Trophoblast cell (in vitro differentiated cells and primary cell): ENCODE measurements at regions not wholly inside any gene's neighbourhood (a gene's known extent, or its start where the extent isn't known, plus 50 kb on each side); places are given as distances from the start of the nearest gene placed in this dataset.

Experiments used
- DNase-seq, 2 donors: peaks; one replicate each; pipeline ENCODE4 v3.0.0-alpha.2; 2016
- H2AFZ ChIP-seq: 2 replicates; pipeline ENCODE4 v1.6.1; 2013; ENCODE audit warnings: low read length, moderate library complexity, mild to moderate bottlenecking; ENCODE audit not compliant: insufficient read depth, poor library complexity
- H2AK5ac ChIP-seq: 2 replicates; pipeline ENCODE4 v1.6.1; 2013; ENCODE audit warnings: mild to moderate bottlenecking, low read length
- H2BK120ac ChIP-seq: 2 replicates; pipeline ENCODE4 v1.6.1; 2013; ENCODE audit warnings: low read length, mild to moderate bottlenecking, moderate library complexity; ENCODE audit not compliant: insufficient read depth, poor library complexity
- H2BK12ac ChIP-seq: 2 replicates; pipeline ENCODE4 v1.6.1; 2013; ENCODE audit warnings: mild to moderate bottlenecking, low read length, moderate library complexity
- H2BK5ac ChIP-seq: 2 replicates; pipeline ENCODE4 v1.6.1; 2013; ENCODE audit warnings: low read length, low read depth, moderate library complexity, mild to moderate bottlenecking; ENCODE audit not compliant: poor library complexity
- H3K14ac ChIP-seq: 2 replicates; pipeline ENCODE4 v1.6.1; 2013; ENCODE audit warnings: mild to moderate bottlenecking, low read length
- H3K18ac ChIP-seq: 2 replicates; pipeline ENCODE4 v1.6.1; 2013; ENCODE audit warnings: mild to moderate bottlenecking, low read length
- H3K23ac ChIP-seq: 2 replicates; pipeline ENCODE4 v1.6.1; 2013; ENCODE audit warnings: low read length
- H3K27ac ChIP-seq: 2 replicates; pipeline ENCODE4 v1.5.1; 2013; ENCODE audit warnings: low read depth, mild to moderate bottlenecking, inconsistent platforms, low read length, moderate library complexity
- H3K27me3 ChIP-seq: 2 replicates; pipeline ENCODE4 v1.6.1; 2013; ENCODE audit warnings: inconsistent platforms, mild to moderate bottlenecking, low read length, moderate library complexity; ENCODE audit not compliant: insufficient read depth
- H3K36me3 ChIP-seq, 2 experiments: 1 replicate in 1 of 2; 2 replicates in 1 of 2; pipeline ENCODE4 v1.6.1; 2013; ENCODE audit warnings: low read length in 2 of 2, mild to moderate bottlenecking in 2 of 2, moderate library complexity in 1 of 2; ENCODE audit not compliant: insufficient read depth in 2 of 2, control insufficient read depth in 1 of 2
- H3K4ac ChIP-seq: 2 replicates; pipeline ENCODE4 v1.6.1; 2013; ENCODE audit warnings: low read depth, mild to moderate bottlenecking, low read length, moderate library complexity
- H3K4me1 ChIP-seq, 2 experiments: 1 replicate in 1 of 2; 2 replicates in 1 of 2; pipeline ENCODE4 v1.6.1; 2013; ENCODE audit warnings: low read length in 2 of 2, mild to moderate bottlenecking in 2 of 2, moderate library complexity in 1 of 2; ENCODE audit not compliant: insufficient read depth in 2 of 2, control insufficient read depth in 1 of 2
- H3K4me2 ChIP-seq: 2 replicates; pipeline ENCODE4 v1.6.1; 2013; ENCODE audit warnings: inconsistent platforms, mild to moderate bottlenecking, low read length, moderate library complexity
- H3K4me3 ChIP-seq: 2 replicates; pipeline ENCODE4 v1.5.1; 2013; ENCODE audit warnings: mild to moderate bottlenecking, low read depth, low read length, inconsistent platforms
- H3K79me1 ChIP-seq: one replicate; pipeline ENCODE4 v1.6.1; 2013; ENCODE audit warnings: low read length
- H3K79me2 ChIP-seq: 2 replicates; pipeline ENCODE4 v1.6.1; 2013; ENCODE audit warnings: low read length, mild to moderate bottlenecking; ENCODE audit not compliant: control insufficient read depth, insufficient read depth, poor library complexity
- H3K9ac ChIP-seq: 2 replicates; pipeline ENCODE4 v1.6.1; 2013; ENCODE audit warnings: mild to moderate bottlenecking, low read length
- H3K9me3 ChIP-seq: 2 replicates; pipeline ENCODE4 v1.6.1; 2013; ENCODE audit warnings: low read depth, mild to moderate bottlenecking, control low read depth, inconsistent platforms, low read length; ENCODE audit not compliant: insufficient read depth
- H4K12ac ChIP-seq: 2 replicates; pipeline ENCODE4 v1.6.1; 2013; ENCODE audit warnings: low read depth, mild to moderate bottlenecking, low read length, moderate library complexity
- H4K8ac ChIP-seq: 2 replicates; pipeline ENCODE4 v1.6.1; 2013; ENCODE audit warnings: low read depth, mild to moderate bottlenecking, low read length, moderate library complexity
- H4K91ac ChIP-seq: one replicate; pipeline ENCODE4 v1.6.1; 2013; ENCODE audit warnings: low read depth, mild to moderate bottlenecking, low read length, moderate library complexity
- WGBS: extraction: QIAGEN DNeasy Blood & Tissue Kit; methylation state at CpG from one replicate; pipeline ENCODE4 v1.1.7; 2013; ENCODE audit warnings: missing lambda C conversion rate; ENCODE audit not compliant: insufficient read length, insufficient coverage; ENCODE audit errors: extremely low coverage; 5-methylcytosine and 5-hydroxymethylcytosine counted together

DNA sequence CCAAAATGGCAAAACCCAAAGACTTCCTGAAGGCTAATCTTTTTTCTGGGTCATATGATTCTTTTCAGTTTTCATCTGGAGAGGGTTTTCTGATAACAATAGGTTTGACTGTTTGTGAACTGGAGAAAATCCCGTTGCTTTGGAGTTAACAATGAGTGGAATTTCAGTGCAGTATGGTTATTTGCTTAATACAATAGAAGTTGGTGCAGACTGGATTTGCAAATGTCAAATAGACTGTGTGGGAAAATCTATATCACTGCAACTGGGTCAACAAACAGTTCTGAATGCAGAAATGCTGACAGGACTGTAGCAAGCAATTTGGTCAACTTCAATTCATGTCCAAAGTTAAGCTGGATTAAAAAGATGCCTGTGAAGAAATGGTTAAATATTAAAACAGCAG is 267.5 kb upstream of the ARGLU1 start:
- DNase-seq = no peak
- H3K9me3 ChIP-seq = peaks cover 3% of the 10 kb centered on the region
- no peak overlapping the region for H3K4ac ChIP-seq
- H3K4me3 ChIP-seq = no peak overlapping the region
- H3K14ac ChIP-seq = no peak overlapping the region
- no peak overlapping the region for H4K91ac ChIP-seq
- no CpG with 5 or more reads among the region's 1 CpG for WGBS
- H4K8ac ChIP-seq = no peak overlapping the region
- no peaks in the 10 kb centered on the region for H3K79me2 ChIP-seq
- H2BK120ac ChIP-seq = no peak overlapping the region
- H2BK5ac ChIP-seq = no peak overlapping the region
- H2BK12ac ChIP-seq = no peak overlapping the region
- H3K27ac ChIP-seq = no peak overlapping the region
- no peak overlapping the region for H2AK5ac ChIP-seq
- no peak overlapping the region for H3K18ac ChIP-seq
- H3K9ac ChIP-seq = no peak overlapping the region
- no peak overlapping the region for H3K4me2 ChIP-seq
- no peaks in the 10 kb centered on the region for H3K79me1 ChIP-seq
- no peak overlapping the region for H3K23ac ChIP-seq
- H3K27me3 ChIP-seq = no peaks in the 10 kb centered on the region
- H4K12ac ChIP-seq = no peak overlapping the region
- H3K4me1 ChIP-seq = no peaks in the 10 kb centered on the region
- no peaks in the 10 kb centered on the region for H3K36me3 ChIP-seq
- no peak overlapping the region for H2AFZ ChIP-seq

- no CpG with 5 or more reads among the region's 8 CpGs for WGBS
- Histone ChIP-seq H3K4me1 (no peaks in the 10 kb centered on the region), H2BK12ac (no peak overlapping the region), H3K9ac (no peak overlapping the region), H2BK120ac (no peak overlapping the region), H3K27me3 (no peaks in the 10 kb centered on the region), H3K79me1 (no peaks in the 10 kb centered on the region), H4K12ac (no peak overlapping the region), H4K91ac (no peak overlapping the region), H3K79me2 (no peaks in the 10 kb centered on the region), H3K27ac (no peak overlapping the region), H3K4me2 (no peak overlapping the region), H3K36me3 (no peaks in the 10 kb centered on the region), H2BK5ac (no peak overlapping the region), H3K4me3 (no peak overlapping the region), H4K8ac (no peak overlapping the region), H3K18ac (no peak overlapping the region), H3K14ac (no peak overlapping the region), H3K4ac (no peak overlapping the region), H2AK5ac (no peak overlapping the region), H3K9me3 (no peaks in the 10 kb centered on the region), H2AFZ (no peak overlapping the region), H3K23ac (no peak overlapping the region)
- no peak for DNase-seq
Observed at GRCh38 chr13:106821979-106822378, 254.0 kb upstream of the ARGLU1 start.

DNA sequence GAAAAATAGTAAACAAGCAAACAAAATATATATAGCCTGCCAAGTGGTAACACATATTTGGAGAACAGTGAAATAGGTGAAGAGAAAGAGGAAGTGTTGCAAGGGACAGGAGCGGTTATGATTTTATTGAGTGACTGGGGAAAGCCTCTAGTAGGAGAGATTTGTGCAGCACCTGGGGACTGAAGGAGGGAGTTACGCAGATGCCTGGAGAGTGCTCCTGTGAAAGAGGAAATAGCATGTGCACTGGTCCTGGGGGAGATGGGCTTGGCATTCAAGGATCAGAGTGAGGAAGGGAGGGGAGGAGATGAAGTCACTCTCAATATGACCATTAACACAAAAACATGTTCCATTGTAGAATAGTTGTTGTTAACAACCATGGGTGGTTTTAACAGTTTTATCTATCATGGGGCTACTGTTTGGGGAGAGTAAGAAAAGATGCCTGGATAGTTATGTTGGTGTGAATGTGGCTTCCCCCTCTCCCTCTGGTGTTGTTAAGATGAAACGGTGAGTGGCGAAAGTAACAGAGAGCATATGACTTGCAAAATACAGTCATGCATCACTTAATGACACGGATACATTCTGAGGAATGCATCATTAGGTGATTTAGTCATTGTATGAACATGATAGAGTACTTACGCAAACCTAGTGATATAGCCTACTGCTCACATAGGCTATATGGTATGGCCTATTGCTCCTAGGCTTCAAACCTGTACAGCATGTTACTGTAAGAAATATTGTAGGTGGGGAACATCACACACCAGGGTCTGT is 251.7 kb upstream of the ARGLU1 start:
- H3K79me1 ChIP-seq = no peaks in the 10 kb centered on the region
- H2BK5ac ChIP-seq = no peak overlapping the region
- no peak overlapping the region for H2AFZ ChIP-seq
- no peak overlapping the region for H3K18ac ChIP-seq
- H2AK5ac ChIP-seq = no peak overlapping the region
- H3K23ac ChIP-seq = no peak overlapping the region
- no peak overlapping the region for H3K14ac ChIP-seq
- H4K12ac ChIP-seq = no peak overlapping the region
- WGBS = no CpG with 5 or more reads among the region's 6 CpGs
- H3K4ac ChIP-seq = no peak overlapping the region
- peak; percentile 55 to 81 for DNase-seq
- H2BK12ac ChIP-seq = no peak overlapping the region
- no peak overlapping the region for H4K8ac ChIP-seq
- H3K9ac ChIP-seq = no peak overlapping the region
- no peaks in the 10 kb centered on the region for H3K79me2 ChIP-seq
- no peaks in the 10 kb centered on the region for H3K4me1 ChIP-seq
- no peaks in the 10 kb centered on the region for H3K36me3 ChIP-seq
- H3K27ac ChIP-seq = no peak overlapping the region
- H3K4me2 ChIP-seq = no peak overlapping the region
- H3K4me3 ChIP-seq = no peak overlapping the region
- no peak overlapping the region for H4K91ac ChIP-seq
- H3K27me3 ChIP-seq = no peaks in the 10 kb centered on the region
- no peaks in the 10 kb centered on the region for H3K9me3 ChIP-seq
- no peak overlapping the region for H2BK120ac ChIP-seq

- Histone ChIP-seq H3K4me3 (no peak overlapping the region), H3K4me2 (no peak overlapping the region), H2AK5ac (no peak overlapping the region), H3K9me3 (no peaks in the 10 kb centered on the region), H2AFZ (no peak overlapping the region), H3K4me1 (no peaks in the 10 kb centered on the region), H3K27me3 (no peaks in the 10 kb centered on the region), H3K23ac (no peak overlapping the region), H4K12ac (no peak overlapping the region), H4K91ac (no peak overlapping the region), H3K36me3 (no peaks in the 10 kb centered on the region), H3K79me1 (no peaks in the 10 kb centered on the region), H3K4ac (no peak overlapping the region), H3K14ac (no peak overlapping the region), H3K18ac (no peak overlapping the region), H3K27ac (no peak overlapping the region), H3K9ac (no peak overlapping the region), H4K8ac (no peak overlapping the region), H2BK120ac (no peak overlapping the region), H2BK5ac (no peak overlapping the region), H3K79me2 (no peaks in the 10 kb centered on the region), H2BK12ac (no peak overlapping the region)
- peak; percentile 30 to 81 for DNase-seq
- whole genome bisulfite sequencing = no CpG with 5 or more reads among the region's 3 CpGs
Observed at GRCh38 chr13:106818971-106819370, 251.0 kb upstream of the ARGLU1 start.
